SKM-1 treated with dmso at 0.1 percent for 144 hours (cell line): ENCODE measurements at regions not wholly inside any gene's neighbourhood (a gene's known extent, or its start where the extent isn't known, plus 50 kb on each side); places are given as distances from the start of the nearest gene placed in this dataset.

Experiments
- DNase-seq: peaks from one replicate; lab custom pipeline; 2025; ENCODE audit not compliant: unreplicated experiment; lab: John Stamatoyannopoulos, UW

GRCh38 chr3:127356381-127356780 lies 68.5 kb upstream of the PRR20G start:
- DNase-seq: no peak

GRCh38 chr3:127354761-127355160 lies 66.9 kb upstream of the PRR20G start:
- DNase-seq: no peak

DNA sequence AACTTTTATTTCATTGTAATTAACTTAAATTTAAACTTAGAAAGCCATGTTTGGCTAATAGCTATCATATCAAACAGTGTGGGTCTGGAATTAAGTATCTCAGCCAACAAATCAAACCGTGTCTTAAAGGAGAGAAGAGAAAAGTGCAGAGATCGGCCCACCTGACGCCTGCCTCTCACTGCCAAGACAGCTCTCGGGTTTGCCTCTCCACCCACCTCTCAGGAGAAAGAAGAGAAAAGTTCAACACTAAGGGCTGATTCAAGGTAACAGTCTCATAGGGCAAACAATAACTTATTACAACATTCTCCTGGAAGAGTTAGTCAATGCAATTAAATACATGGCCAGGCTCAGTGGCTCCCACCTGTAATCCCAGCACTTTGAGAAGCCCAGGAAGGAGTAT lies 64.8 kb upstream of the PRR20G start:
- DNase-seq: no peak

GRCh38 chr3:127351775-127352350 lies 64.0 kb upstream of the PRR20G start:
- DNase-seq: no peak

GRCh38 chr3:127351321-127351720 lies 63.5 kb upstream of the PRR20G start:
- no peak for DNase-seq

DNA sequence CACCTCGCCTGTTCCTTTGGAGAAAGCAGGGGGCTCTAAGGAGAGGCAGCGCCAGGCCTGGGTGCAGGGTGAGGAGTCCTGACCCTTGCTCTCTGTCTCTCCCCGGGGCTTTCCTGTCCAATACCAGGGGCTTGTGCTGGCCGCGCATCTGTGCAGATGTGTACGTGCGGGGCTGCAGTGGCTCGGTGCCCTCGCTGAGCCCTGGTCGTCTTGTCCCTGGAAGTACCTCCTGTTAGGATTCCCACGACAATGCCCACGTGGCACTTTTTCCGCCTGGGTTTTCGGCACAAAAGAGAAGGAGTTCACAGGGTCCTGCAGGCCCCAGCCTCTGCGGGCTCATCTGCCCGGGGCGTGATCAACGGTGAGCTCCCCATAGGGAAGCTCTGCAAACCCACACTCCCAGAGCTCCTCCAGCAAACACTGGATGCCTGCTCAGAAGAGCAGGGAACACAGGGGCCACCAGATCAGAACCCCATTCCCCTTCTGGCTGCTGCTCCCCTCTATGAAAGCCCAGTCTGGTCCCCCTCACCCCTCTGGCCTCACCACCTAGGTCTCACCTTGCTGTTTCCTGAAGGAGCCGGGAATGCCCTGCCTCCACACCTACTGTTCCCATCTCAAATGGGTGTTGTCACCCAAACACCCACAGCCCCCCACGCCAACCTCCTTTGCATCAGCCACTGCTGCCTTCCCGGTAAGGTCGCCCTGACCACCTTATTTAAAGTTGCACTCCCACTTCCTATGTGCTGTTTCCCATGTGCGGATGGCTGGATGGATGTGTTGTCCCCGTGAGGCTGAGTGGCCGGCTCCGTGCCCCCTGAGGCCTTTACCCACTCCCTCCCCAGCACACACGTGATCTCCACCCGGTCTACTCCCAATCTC lies 62.6 kb upstream of the PRR20G start:
- no peak for DNase-seq

- no peak for DNase-seq
Measured at GRCh38 chr3:127349501-127350171, 61.8 kb upstream of the PRR20G start.

- DNase-seq: no peak
Measured at GRCh38 chr3:127342735-127343134, 54.9 kb upstream of the PRR20G start.

- no peak for DNase-seq
Measured at GRCh38 chr3:127339928-127340861, 52.3 kb upstream of the PRR20G start.

DNA sequence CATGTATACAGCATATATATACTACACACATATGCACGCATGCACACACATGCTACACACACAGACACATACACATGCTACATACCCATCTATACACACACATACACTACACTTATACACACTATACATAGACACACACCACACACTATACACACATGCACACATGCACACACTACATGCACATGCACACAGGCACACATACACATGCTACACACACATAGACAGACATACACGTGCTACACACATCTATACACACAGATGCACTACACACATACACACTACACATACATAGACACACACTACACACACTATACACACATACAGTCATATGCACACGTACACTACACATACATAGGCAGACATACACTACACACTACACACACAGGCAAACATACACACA lies 51.2 kb upstream of the PRR20G start:
- DNase-seq: no peak

DNA sequence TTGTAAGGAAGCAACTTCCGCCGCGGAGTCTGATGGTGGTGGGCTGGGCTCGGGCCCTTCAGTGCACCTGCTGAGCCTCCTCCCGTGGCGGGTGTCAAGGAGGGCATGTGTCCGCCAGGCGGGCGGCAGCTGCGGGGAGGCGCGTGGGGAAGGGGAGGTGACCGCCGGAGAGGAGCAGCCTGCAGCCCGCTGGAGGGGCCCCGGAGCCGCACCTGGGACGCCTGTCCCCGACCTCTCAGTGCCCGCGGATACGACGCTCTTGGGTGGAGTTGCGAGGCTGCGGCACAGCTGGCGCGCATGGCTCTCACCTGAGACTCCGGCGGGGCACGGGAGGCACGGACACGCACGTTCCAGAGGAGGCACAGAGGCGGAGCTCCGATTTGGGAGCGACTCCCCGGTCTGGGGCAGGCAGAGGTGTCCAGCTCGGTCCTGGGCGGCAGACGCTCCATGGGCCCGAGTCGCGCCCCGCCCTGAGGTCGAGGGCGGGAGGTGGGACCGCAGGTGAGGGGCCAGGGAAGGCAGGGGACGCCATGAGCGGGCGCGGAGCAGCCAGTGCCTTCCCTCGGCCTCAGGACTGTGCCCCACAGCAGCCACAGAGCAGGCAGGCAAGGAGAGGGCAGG lies 50.2 kb upstream of the PRR20G start:
- no peak for DNase-seq
